ENCODE measurements at regions not wholly inside any gene's neighbourhood (a gene's known extent, or its start where the extent isn't known, plus 50 kb on each side); places are given as distances from the start of the nearest gene placed in this dataset.

- Histone ChIP-seq H3K9me3 (ENCODE audit: control insufficient read depth, insufficient read depth, low read length) (no peaks in the 10 kb centered on the region), H3K9ac (ENCODE audit: low read depth, low read length) (no peak overlapping the region), H3K36me3 (ENCODE audit: control insufficient read depth, insufficient read depth, low read length) (no peaks in the 10 kb centered on the region), H3K27me3 (ENCODE audit: control insufficient read depth, insufficient read depth, low read length) (no peaks in the 10 kb centered on the region), H3K4me3 (ENCODE audit: low read depth, low read length) (no peak overlapping the region), H3K4me1 (ENCODE audit: control insufficient read depth, insufficient read depth, low read length) (no peaks in the 10 kb centered on the region)
These were observed 171.9 kb upstream of the KITLG start for GRCh38 chr12:88752183-88752582.

DNA sequence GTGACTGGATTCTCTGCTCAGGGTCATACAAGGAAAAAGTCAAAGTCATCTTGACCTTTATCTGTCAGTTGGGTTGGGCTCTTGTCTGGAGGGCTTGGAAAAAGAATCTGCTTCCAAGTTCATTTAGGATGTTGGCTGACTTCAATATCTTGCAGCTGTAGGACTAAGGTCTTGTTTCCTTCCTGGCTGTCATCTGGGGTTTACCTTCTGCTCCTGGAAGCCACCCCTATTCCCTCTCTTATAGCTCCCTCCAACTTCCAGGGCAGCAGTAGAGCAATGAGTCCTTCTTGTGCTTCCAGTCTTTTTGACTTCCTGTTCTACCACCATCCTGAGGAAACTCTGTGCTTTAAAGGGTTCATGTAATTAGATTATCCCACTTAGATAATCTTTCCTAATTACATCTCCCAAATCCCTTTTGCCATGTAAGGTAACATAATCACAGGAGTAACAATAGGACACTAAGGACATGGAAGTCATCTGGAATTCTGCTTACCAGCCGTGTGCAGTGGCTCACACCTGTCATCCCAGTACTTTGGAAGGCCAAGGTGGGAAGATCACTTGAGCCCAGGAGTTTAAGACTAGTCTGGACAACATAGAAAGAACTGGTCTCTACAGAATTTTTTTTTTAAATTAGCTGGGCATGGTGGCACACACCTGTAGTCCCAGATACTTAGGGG, 170.7 kb upstream of the KITLG start:
- Histone ChIP-seq H3K4me3 (ENCODE audit: low read depth, low read length) (no peak overlapping the region), H3K9me3 (ENCODE audit: control insufficient read depth, insufficient read depth, low read length) (no peaks in the 10 kb centered on the region), H3K36me3 (ENCODE audit: control insufficient read depth, insufficient read depth, low read length) (no peaks in the 10 kb centered on the region), H3K27me3 (ENCODE audit: control insufficient read depth, insufficient read depth, low read length) (no peaks in the 10 kb centered on the region), H3K9ac (ENCODE audit: low read depth, low read length) (no peak overlapping the region), H3K4me1 (ENCODE audit: control insufficient read depth, insufficient read depth, low read length) (no peaks in the 10 kb centered on the region)

DNA sequence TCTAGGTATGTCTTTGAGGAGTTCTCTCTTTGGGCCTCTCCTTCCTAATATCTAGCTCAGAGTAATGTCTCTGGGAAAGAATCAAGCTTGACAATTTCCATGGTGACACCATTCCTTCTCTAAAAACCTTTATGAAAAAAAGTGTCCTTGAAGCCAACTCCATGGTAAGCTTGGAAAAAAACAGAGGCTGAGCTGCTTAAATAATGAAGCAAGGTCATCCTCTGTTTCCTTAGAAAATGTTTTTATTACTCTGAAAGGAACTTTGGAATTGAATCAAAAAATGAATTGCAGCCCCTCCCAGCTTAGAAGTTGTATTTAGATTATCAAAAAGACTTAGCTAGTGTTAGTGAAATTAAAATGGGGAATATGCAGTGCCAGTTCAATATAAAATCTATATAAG, 166.1 kb upstream of the KITLG start:
- H3K27me3 ChIP-seq (ENCODE audit: control insufficient read depth, insufficient read depth, low read length), result no peaks in the 10 kb centered on the region
- no peaks in the 10 kb centered on the region for H3K9me3 ChIP-seq (ENCODE audit: control insufficient read depth, insufficient read depth, low read length)
- H3K4me1 ChIP-seq (ENCODE audit: control insufficient read depth, insufficient read depth, low read length), result peaks cover 2% of the 10 kb centered on the region
- no peaks in the 10 kb centered on the region for H3K36me3 ChIP-seq (ENCODE audit: control insufficient read depth, insufficient read depth, low read length)
- no peak overlapping the region for H3K9ac ChIP-seq (ENCODE audit: low read depth, low read length)
- no peak overlapping the region for H3K4me3 ChIP-seq (ENCODE audit: low read depth, low read length)

DNA sequence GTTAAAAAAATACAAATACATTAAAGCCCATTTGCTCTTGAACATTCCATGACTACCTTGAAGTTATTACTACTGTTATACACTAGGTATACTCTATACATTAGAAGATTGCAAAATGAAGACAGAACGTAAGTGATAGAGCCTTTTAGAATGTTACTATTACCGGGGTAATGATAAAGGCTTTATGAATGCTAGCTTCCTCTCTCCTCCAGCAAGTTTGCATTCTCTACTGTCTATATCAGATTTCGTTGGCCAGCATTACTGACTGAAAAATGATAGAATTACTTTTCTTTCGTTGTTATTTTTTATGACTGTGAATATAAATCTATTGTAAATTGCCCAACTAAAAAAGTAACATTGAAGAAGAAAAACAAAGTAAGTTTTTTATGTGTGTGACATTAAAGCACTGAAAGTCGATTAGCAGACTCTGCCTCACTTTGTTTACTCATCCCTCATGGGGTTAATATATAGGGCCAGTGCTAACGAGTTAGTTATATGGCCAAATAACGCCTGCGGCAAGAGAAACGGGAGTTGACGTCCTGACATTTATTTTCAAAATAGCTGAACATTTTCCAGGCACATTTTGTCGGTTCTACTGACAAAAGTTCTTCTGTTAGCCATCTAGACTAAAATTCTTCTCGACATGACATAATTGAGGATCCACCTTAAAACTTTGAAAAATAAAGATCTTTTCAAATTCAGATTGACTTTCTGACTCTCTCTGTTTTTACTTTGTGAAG, 163.8 kb upstream of the KITLG start:
- H3K4me3 ChIP-seq (ENCODE audit: low read depth, low read length), result no peak overlapping the region
- peaks cover 2% of the 10 kb centered on the region for H3K4me1 ChIP-seq (ENCODE audit: control insufficient read depth, insufficient read depth, low read length)
- H3K36me3 ChIP-seq (ENCODE audit: control insufficient read depth, insufficient read depth, low read length), result no peaks in the 10 kb centered on the region
- H3K27me3 ChIP-seq (ENCODE audit: control insufficient read depth, insufficient read depth, low read length), result no peaks in the 10 kb centered on the region
- H3K9ac ChIP-seq (ENCODE audit: low read depth, low read length), result no peak overlapping the region
- no peaks in the 10 kb centered on the region for H3K9me3 ChIP-seq (ENCODE audit: control insufficient read depth, insufficient read depth, low read length)

DNA sequence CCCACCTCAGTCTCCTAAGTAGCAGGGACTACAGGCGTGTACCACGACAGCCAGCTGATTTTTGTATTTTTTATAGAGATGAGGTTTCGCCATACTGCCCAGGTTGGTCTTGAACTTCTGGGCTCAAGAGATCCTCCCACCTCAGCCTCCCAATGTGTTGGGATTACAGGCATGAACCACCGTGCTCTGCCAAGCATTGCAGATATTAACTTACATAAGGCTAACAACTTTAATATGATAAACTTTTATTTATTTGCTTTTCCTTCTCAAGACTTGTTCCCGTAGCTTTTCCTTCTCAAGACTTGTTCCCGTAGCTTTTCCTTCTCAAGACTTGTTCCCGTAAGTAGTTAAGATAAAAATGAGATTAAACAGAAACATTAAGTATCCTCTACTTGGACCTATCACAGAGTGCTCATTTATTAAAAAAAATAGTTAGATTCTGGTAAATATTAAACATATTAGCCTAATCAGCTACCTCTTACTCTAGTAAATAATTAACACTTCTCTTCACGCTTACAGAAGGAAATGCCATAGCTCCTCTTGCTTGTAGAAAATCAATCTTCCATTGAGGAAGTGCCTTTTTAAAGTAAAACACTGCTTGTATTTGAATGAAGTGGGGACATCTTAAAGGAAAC, 157.7 kb upstream of the KITLG start:
- Histone ChIP-seq H3K27me3 (ENCODE audit: control insufficient read depth, insufficient read depth, low read length) (no peaks in the 10 kb centered on the region), H3K36me3 (ENCODE audit: control insufficient read depth, insufficient read depth, low read length) (no peaks in the 10 kb centered on the region), H3K9ac (ENCODE audit: low read depth, low read length) (no peak overlapping the region), H3K4me3 (ENCODE audit: low read depth, low read length) (no peak overlapping the region), H3K4me1 (ENCODE audit: control insufficient read depth, insufficient read depth, low read length) (no peaks in the 10 kb centered on the region), H3K9me3 (ENCODE audit: control insufficient read depth, insufficient read depth, low read length) (no peaks in the 10 kb centered on the region)

DNA sequence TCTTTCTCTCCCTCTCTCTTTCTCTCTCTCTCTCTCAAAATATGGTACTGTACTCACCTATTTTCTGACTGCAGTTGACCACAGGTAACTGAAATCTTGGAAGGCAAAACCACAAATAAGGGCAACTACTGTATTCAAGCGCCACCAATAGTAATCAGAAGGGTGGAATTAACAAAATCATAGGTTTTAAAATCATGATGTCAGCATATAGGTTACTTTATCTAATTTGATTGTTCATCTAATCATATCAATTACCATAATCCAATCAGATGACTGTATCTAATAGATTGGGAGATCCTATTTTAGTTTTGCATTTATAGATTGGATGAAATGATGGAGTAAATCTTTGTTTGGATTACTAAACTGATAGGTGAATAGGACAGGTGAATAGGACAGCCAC, 155.8 kb upstream of the KITLG start:
- no peaks in the 10 kb centered on the region for H3K27me3 ChIP-seq (ENCODE audit: control insufficient read depth, insufficient read depth, low read length)
- H3K4me3 ChIP-seq (ENCODE audit: low read depth, low read length), result no peak overlapping the region
- no peak overlapping the region for H3K9ac ChIP-seq (ENCODE audit: low read depth, low read length)
- no peaks in the 10 kb centered on the region for H3K4me1 ChIP-seq (ENCODE audit: control insufficient read depth, insufficient read depth, low read length)
- no peaks in the 10 kb centered on the region for H3K36me3 ChIP-seq (ENCODE audit: control insufficient read depth, insufficient read depth, low read length)
- H3K9me3 ChIP-seq (ENCODE audit: control insufficient read depth, insufficient read depth, low read length), result no peaks in the 10 kb centered on the region

DNA sequence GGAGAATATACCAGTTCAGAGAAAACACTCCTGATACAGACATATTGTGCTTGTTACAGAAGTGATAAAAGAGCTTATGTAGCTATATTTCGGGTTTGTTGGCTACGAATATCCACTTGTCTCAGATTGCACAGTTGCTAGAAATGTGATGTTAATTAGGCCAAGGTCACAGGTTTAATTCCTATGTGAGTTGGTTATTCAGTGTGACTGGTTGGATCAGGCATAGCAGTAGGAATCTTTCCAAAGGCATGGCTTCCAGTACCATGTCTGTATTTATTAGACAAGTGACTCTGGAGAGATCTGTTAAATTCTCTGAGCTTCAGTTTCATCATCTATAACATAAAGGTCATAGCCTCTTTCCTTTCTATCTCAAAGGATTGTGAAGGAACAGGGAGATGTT, 152.7 kb upstream of the KITLG start:
- no peak overlapping the region for H3K4me3 ChIP-seq (ENCODE audit: low read depth, low read length)
- no peaks in the 10 kb centered on the region for H3K9me3 ChIP-seq (ENCODE audit: control insufficient read depth, insufficient read depth, low read length)
- no peaks in the 10 kb centered on the region for H3K27me3 ChIP-seq (ENCODE audit: control insufficient read depth, insufficient read depth, low read length)
- no peak overlapping the region for H3K9ac ChIP-seq (ENCODE audit: low read depth, low read length)
- no peaks in the 10 kb centered on the region for H3K4me1 ChIP-seq (ENCODE audit: control insufficient read depth, insufficient read depth, low read length)
- no peaks in the 10 kb centered on the region for H3K36me3 ChIP-seq (ENCODE audit: control insufficient read depth, insufficient read depth, low read length)

DNA sequence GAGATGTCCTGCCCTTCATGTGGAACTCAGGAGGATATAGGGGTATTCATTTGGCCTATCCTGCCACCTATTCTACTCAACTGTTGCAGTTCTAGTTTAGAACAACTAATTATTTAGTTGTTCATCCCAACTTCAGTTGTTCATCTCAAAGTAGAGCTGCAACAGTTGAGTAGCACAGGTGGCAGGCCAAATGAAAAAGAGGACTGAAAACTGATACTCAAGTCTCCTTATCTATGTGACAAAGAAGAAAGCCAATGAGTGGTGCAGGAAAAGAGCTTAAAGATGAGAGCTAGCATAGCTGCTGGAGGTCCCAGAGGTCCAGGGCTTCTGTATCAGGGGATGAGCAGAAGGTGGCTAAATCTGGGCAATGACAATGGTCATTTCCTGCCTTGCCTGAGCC, 148.9 kb upstream of the KITLG start:
- Histone ChIP-seq H3K27me3 (ENCODE audit: control insufficient read depth, insufficient read depth, low read length) (no peaks in the 10 kb centered on the region), H3K4me3 (ENCODE audit: low read depth, low read length) (no peak overlapping the region), H3K36me3 (ENCODE audit: control insufficient read depth, insufficient read depth, low read length) (no peaks in the 10 kb centered on the region), H3K4me1 (ENCODE audit: control insufficient read depth, insufficient read depth, low read length) (no peaks in the 10 kb centered on the region), H3K9me3 (ENCODE audit: control insufficient read depth, insufficient read depth, low read length) (no peaks in the 10 kb centered on the region), H3K9ac (ENCODE audit: low read depth, low read length) (no peak overlapping the region)

DNA sequence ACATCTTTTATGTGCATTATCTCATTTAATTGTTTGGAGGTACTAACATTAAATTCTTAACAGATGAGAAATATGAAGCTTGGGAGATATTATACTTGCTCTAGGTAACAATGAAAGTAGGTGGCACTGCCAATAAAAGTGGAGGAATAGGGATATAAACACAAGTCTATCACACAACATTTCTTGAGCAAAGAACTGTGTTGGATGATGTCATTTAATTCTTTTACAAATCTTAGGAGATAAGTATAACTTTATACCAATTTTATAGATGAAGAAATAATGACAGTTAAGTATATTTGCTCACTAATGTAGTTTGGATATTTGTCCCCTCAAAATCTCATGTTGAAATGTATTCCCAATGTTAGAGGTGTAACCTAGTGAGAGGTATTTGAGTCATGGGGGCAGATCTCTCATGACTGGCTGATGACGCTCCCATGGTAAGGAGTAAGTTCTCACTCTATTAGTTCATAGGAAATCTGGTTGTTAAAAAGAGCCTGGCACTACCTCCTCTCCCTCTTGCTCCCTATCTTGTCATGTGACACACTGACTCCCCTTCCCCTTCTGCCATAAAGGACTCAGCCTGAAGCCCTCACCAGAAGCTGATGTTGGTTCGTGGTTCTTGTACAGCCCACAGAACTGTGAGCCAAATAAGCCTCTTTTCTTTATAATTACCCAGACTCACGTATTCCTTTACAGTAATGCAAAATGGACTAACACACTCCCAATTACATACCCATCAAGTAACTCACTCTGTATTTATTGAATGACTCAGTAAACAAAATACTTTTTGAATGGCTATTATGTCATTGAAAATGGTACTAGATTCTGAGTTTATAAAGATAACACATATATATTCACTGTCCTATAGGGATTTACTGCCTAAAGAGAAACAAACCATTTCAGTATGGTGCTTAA, 146.8 kb upstream of the KITLG start:
- H3K9ac ChIP-seq (ENCODE audit: low read depth, low read length), result no peak overlapping the region
- no peaks in the 10 kb centered on the region for H3K27me3 ChIP-seq (ENCODE audit: control insufficient read depth, insufficient read depth, low read length)
- H3K4me1 ChIP-seq (ENCODE audit: control insufficient read depth, insufficient read depth, low read length), result no peaks in the 10 kb centered on the region
- H3K4me3 ChIP-seq (ENCODE audit: low read depth, low read length), result no peak overlapping the region
- no peaks in the 10 kb centered on the region for H3K36me3 ChIP-seq (ENCODE audit: control insufficient read depth, insufficient read depth, low read length)
- no peaks in the 10 kb centered on the region for H3K9me3 ChIP-seq (ENCODE audit: control insufficient read depth, insufficient read depth, low read length)

- no peaks in the 10 kb centered on the region for H3K4me1 ChIP-seq (ENCODE audit: control insufficient read depth, insufficient read depth, low read length)
- no peaks in the 10 kb centered on the region for H3K27me3 ChIP-seq (ENCODE audit: control insufficient read depth, insufficient read depth, low read length)
- no peaks in the 10 kb centered on the region for H3K9me3 ChIP-seq (ENCODE audit: control insufficient read depth, insufficient read depth, low read length)
- no peak overlapping the region for H3K4me3 ChIP-seq (ENCODE audit: low read depth, low read length)
- H3K9ac ChIP-seq (ENCODE audit: low read depth, low read length), result no peak overlapping the region
- no peaks in the 10 kb centered on the region for H3K36me3 ChIP-seq (ENCODE audit: control insufficient read depth, insufficient read depth, low read length)
These were observed 145.4 kb upstream of the KITLG start for GRCh38 chr12:88725592-88726143.

DNA sequence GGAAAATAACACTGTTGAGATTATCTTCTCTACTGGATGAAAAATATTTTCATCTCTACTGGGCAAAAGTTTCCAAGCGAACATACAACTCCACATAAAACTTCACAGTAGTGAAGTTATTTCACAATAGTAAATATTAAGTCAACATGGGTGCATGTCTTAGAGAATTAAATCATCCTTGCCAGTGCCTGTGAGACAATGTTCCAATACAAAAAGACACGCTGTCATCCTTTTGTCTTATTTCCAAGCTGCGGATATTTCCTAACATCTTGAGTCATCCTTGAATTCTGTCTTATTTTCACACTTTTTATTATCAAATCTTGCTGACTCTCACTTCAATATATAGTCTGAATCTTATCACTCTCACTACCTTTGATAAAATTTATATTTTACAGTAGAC, 142.9 kb upstream of the KITLG start:
- H3K9me3 ChIP-seq (ENCODE audit: control insufficient read depth, insufficient read depth, low read length), result no peaks in the 10 kb centered on the region
- no peaks in the 10 kb centered on the region for H3K4me1 ChIP-seq (ENCODE audit: control insufficient read depth, insufficient read depth, low read length)
- no peak overlapping the region for H3K9ac ChIP-seq (ENCODE audit: low read depth, low read length)
- H3K4me3 ChIP-seq (ENCODE audit: low read depth, low read length), result no peak overlapping the region
- H3K27me3 ChIP-seq (ENCODE audit: control insufficient read depth, insufficient read depth, low read length), result no peaks in the 10 kb centered on the region
- no peaks in the 10 kb centered on the region for H3K36me3 ChIP-seq (ENCODE audit: control insufficient read depth, insufficient read depth, low read length)
